GM23338 (cell line): ENCODE measurements at regions not wholly inside any gene's neighbourhood (a gene's known extent, or its start where the extent isn't known, plus 50 kb on each side); places are given as distances from the start of the nearest gene placed in this dataset.

Experiments used
- ATAC-seq: fragments of 200-7000 bp; cut with Tn5 transposase; 3 replicates; pipeline ENCODE4 v1.9.1; 2020
- DNase-seq: peaks from one replicate; pipeline ENCODE4 v3.0.0-alpha.2; 2015; ENCODE audit warnings: low spot score
- H2AFZ ChIP-seq: fragments of 200-600 bp; sonication (generic); 2 replicates; pipeline ENCODE4 v1.8.0; 2016; ENCODE audit warnings: antibody characterized with exemption, mild to moderate bottlenecking, moderate library complexity
- H3F3A ChIP-seq: fragments of 200-600 bp; sonication (generic); replicated peaks from 2 replicates; pipeline ENCODE4 v1.8.0; 2017; ENCODE audit warnings: antibody characterized with exemption, mixed run types, low read depth
- H3K27ac ChIP-seq: fragments of 200-600 bp; sonication (generic); 2 replicates; pipeline ENCODE4 v1.6.1; 2016; ENCODE audit warnings: low read depth
- H3K27me3 ChIP-seq: fragments of 200-600 bp; sonication (generic); 2 replicates; pipeline ENCODE4 v1.8.0; 2016; ENCODE audit warnings: mild to moderate bottlenecking, mixed run types, moderate library complexity; ENCODE audit not compliant: insufficient read depth
- H3K36me3 ChIP-seq: fragments of 200-600 bp; sonication (generic); 2 replicates; pipeline ENCODE4 v1.8.0; 2016; ENCODE audit warnings: mild to moderate bottlenecking; ENCODE audit not compliant: insufficient read depth
- H3K4me1 ChIP-seq: fragments of 200-600 bp; sonication (generic); 2 replicates; pipeline ENCODE4 v1.8.0; 2016; ENCODE audit warnings: mild to moderate bottlenecking, moderate library complexity; ENCODE audit not compliant: insufficient read depth
- H3K4me2 ChIP-seq: fragments of 200-600 bp; sonication (generic); 2 replicates; pipeline ENCODE4 v1.7.1; 2017; ENCODE audit warnings: mixed run types
- H3K4me3 ChIP-seq: fragments of 200-600 bp; sonication (generic); 2 replicates; pipeline ENCODE4 v1.6.1; 2016; ENCODE audit warnings: mixed run types
- H3K79me2 ChIP-seq: fragments of 200-600 bp; sonication (generic); replicated peaks from 2 replicates; pipeline ENCODE4 v1.8.0; 2017; ENCODE audit warnings: mild to moderate bottlenecking; ENCODE audit not compliant: insufficient read depth
- H3K9me2 ChIP-seq: fragments of 200-600 bp; sonication (generic); 2 replicates; pipeline ENCODE4 v1.8.0; 2017; ENCODE audit not compliant: insufficient read depth
- H4K20me1 ChIP-seq: fragments of 200-600 bp; sonication (generic); replicated peaks from 2 replicates; pipeline ENCODE4 v1.8.0; 2017; ENCODE audit warnings: mild to moderate bottlenecking; ENCODE audit not compliant: insufficient read depth
- H3K27ac Mint-ChIP-seq: 2 replicates; pipeline ENCODE4 v1.8.0; 2020; ENCODE audit warnings: inconsistent platforms, mild to moderate bottlenecking, moderate library complexity, mixed read lengths
- H3K27me3 Mint-ChIP-seq: 3 replicates; pipeline ENCODE4 v1.8.0; 2022; ENCODE audit warnings: low read depth, mild to moderate bottlenecking, moderate library complexity, mixed read lengths, inconsistent platforms; ENCODE audit not compliant: insufficient read depth, poor library complexity
- H3K36me3 Mint-ChIP-seq: 3 replicates; pipeline ENCODE4 v1.8.0; 2021; ENCODE audit warnings: low read depth, mild to moderate bottlenecking, inconsistent platforms, moderate library complexity, mixed read lengths
- H3K4me1 Mint-ChIP-seq: 3 replicates; pipeline ENCODE4 v1.8.0; 2020; ENCODE audit warnings: mild to moderate bottlenecking, inconsistent platforms, mixed read lengths
- H3K4me3 Mint-ChIP-seq: 3 replicates; pipeline ENCODE4 v1.8.0; 2021; ENCODE audit warnings: moderate library complexity, mild to moderate bottlenecking, inconsistent platforms, mixed read lengths
- H3K9me3 Mint-ChIP-seq: 3 replicates; pipeline ENCODE4 v1.8.0; 2020; ENCODE audit warnings: moderate library complexity, mild to moderate bottlenecking, inconsistent platforms, mixed read lengths
- CREB1 ChIP-seq: fragments of 250-450 bp; sonication (Bioruptor Pico); IDR thresholded peaks from 2 replicates; pipeline ENCODE4 v1.5.0; 2020; ENCODE audit warnings: low read depth, mild to moderate bottlenecking, moderate library complexity
- ETS1 ChIP-seq: IDR thresholded peaks from 2 replicates; pipeline ENCODE4 v1.6.1; 2016; ENCODE audit warnings: antibody characterized with exemption
- EZH2 ChIP-seq: fragments of 200-600 bp; sonication (generic); IDR thresholded peaks from one replicate; pipeline ENCODE4 v1.8.0; 2017; ENCODE audit warnings: antibody characterized with exemption, mild to moderate bottlenecking, low read depth; ENCODE audit not compliant: unreplicated experiment
- JUNB ChIP-seq: IDR thresholded peaks from one replicate; pipeline ENCODE4 v1.6.1; 2016; ENCODE audit warnings: antibody characterized with exemption; ENCODE audit not compliant: unreplicated experiment
- REST ChIP-seq: IDR thresholded peaks from one replicate; pipeline ENCODE4 v1.6.1; 2018; ENCODE audit warnings: antibody characterized with exemption; ENCODE audit not compliant: unreplicated experiment
- STAT1 ChIP-seq: IDR thresholded peaks from one replicate; pipeline ENCODE4 v1.6.1; 2016; ENCODE audit warnings: antibody characterized with exemption; ENCODE audit not compliant: unreplicated experiment
- ZNF331 ChIP-seq: fragments of 250-450 bp; sonication (Bioruptor Pico); IDR thresholded peaks from 2 replicates; pipeline ENCODE4 v1.5.0; 2020; ENCODE audit warnings: low read depth, mild to moderate bottlenecking, moderate library complexity
- ZNF462 ChIP-seq: fragments of 250-450 bp; sonication (Bioruptor Pico); IDR thresholded peaks from 2 replicates; pipeline ENCODE4 v1.5.0; 2020; ENCODE audit warnings: mild to moderate bottlenecking, moderate library complexity

GRCh38 chr2:128983094-128983493 lies 664.4 kb upstream of the HS6ST1 start (continued):
- TF ChIP-seq ZNF462 (CRISPR knock-in tag) = no peak
- no peak for TF ChIP-seq REST
- no peak for TF ChIP-seq ETS1

- Mint-ChIP-seq H3K4me3 (no peak overlapping the region), H3K27ac (no peak overlapping the region), H3K27me3 (peaks cover 8% of the 10 kb centered on the region), H3K4me1 (peaks cover 5% of the 10 kb centered on the region), H3K9me3 (no peaks in the 10 kb centered on the region), H3K36me3 (no peaks in the 10 kb centered on the region)
- Histone ChIP-seq H3F3A (no peaks in the 10 kb centered on the region), H3K27ac (no peak overlapping the region), H2AFZ (no peak overlapping the region), H3K4me1 (no peaks in the 10 kb centered on the region), H3K79me2 (no peaks in the 10 kb centered on the region), H3K9me2 (no peaks in the 10 kb centered on the region; the same call in 1 of the 2 replicates), H4K20me1 (no peaks in the 10 kb centered on the region), H3K4me3 (no peak overlapping the region), H3K4me2 (no peak overlapping the region), H3K36me3 (no peaks in the 10 kb centered on the region), H3K27me3 (no peaks in the 10 kb centered on the region)
- no peak for DNase-seq
- no peak for ATAC-seq
- no peak for TF ChIP-seq REST
- no peak for TF ChIP-seq ZNF331 (CRISPR knock-in tag)
- no peak for TF ChIP-seq EZH2
- no peak for TF ChIP-seq CREB1
- no peak for TF ChIP-seq STAT1
- no peak for TF ChIP-seq JUNB
Measured at GRCh38 chr2:128984081-128984480, 665.4 kb upstream of the HS6ST1 start.
